ENCODE measurements at regions not wholly inside any gene's neighbourhood (a gene's known extent, or its start where the extent isn't known, plus 50 kb on each side); places are given as distances from the start of the nearest gene placed in this dataset.
"Not testable (repeated sequence)": the region's sequence is repeated elsewhere in the genome, so short reads cannot be mapped to it uniquely, and the experiment has no call there.

- DNase-seq, result no peak
Observed at GRCh38 chr7:51640841-51641240, 324.2 kb upstream of the COBL start.

- no peak for DNase-seq
Observed at GRCh38 chr7:51639661-51640334, 323.2 kb upstream of the COBL start.

- DNase-seq, result no peak
Observed at GRCh38 chr7:51636503-51636902, 319.9 kb upstream of the COBL start.

GRCh38 chr7:51635775-51636174 is 319.2 kb upstream of the COBL start:
- DNase-seq, result no peak

GRCh38 chr7:51634538-51634937 is 317.9 kb upstream of the COBL start:
- no peak for DNase-seq

- no peak for DNase-seq
Observed at GRCh38 chr7:51634025-51634424, 317.4 kb upstream of the COBL start.

GRCh38 chr7:51633596-51633995 is 317.0 kb upstream of the COBL start:
- DNase-seq, result no peak

- no peak for DNase-seq
Observed at GRCh38 chr7:51633006-51633405, 316.4 kb upstream of the COBL start.

GRCh38 chr7:51630933-51631332 is 314.3 kb upstream of the COBL start:
- DNase-seq, result no peak

- no peak for DNase-seq
Observed at GRCh38 chr7:51629206-51629605, 312.6 kb upstream of the COBL start.

GRCh38 chr7:51621956-51622355 is 305.3 kb upstream of the COBL start:
- no peak for DNase-seq

GRCh38 chr7:51620706-51621105 is 304.1 kb upstream of the COBL start:
- DNase-seq, result no peak

- DNase-seq, result no peak
Observed at GRCh38 chr7:51619880-51620279, 303.3 kb upstream of the COBL start.

GRCh38 chr7:51617686-51618085 is 301.1 kb upstream of the COBL start:
- no peak for DNase-seq

GRCh38 chr7:51613911-51614357 is 297.3 kb upstream of the COBL start:
- no peak for DNase-seq

GRCh38 chr7:51611937-51612336 is 295.3 kb upstream of the COBL start:
- DNase-seq, result no peak

GRCh38 chr7:51607447-51607846 is 290.8 kb upstream of the COBL start:
- DNase-seq, result no peak

- DNase-seq, result no peak
Observed at GRCh38 chr7:51606601-51607154, 290.1 kb upstream of the COBL start.

GRCh38 chr7:51602376-51602775 is 285.8 kb upstream of the COBL start:
- DNase-seq, result no peak

- DNase-seq, result no peak
Observed at GRCh38 chr7:51601461-51601860, 284.9 kb upstream of the COBL start.

- not testable (repeated sequence) for DNase-seq
Observed at GRCh38 chr7:51599935-51600334, 283.3 kb upstream of the COBL start.

GRCh38 chr7:51593628-51594027 is 277.0 kb upstream of the COBL start:
- DNase-seq, result no peak

GRCh38 chr7:51592842-51593599 is 276.4 kb upstream of the COBL start:
- DNase-seq, result no peak

GRCh38 chr7:51591223-51591622 is 274.6 kb upstream of the COBL start:
- no peak for DNase-seq

Data from right forelimb (tissue), 1 donor.